ENCODE measurements at regions not wholly inside any gene's neighbourhood (a gene's known extent, or its start where the extent isn't known, plus 50 kb on each side); places are given as distances from the start of the nearest gene placed in this dataset.

- no peak for DNase-seq (ENCODE audit: low read depth)
Measured at GRCh38 chr13:85091631-85092234, 707.5 kb downstream of the SLITRK6 start.

- DNase-seq (ENCODE audit: low read depth) = no peak
Measured at GRCh38 chr13:85089186-85089585, 710.0 kb downstream of the SLITRK6 start.

GRCh38 chr13:85080691-85081090 lies 718.5 kb downstream of the SLITRK6 start:
- DNase-seq (ENCODE audit: low read depth) = no peak

DNA sequence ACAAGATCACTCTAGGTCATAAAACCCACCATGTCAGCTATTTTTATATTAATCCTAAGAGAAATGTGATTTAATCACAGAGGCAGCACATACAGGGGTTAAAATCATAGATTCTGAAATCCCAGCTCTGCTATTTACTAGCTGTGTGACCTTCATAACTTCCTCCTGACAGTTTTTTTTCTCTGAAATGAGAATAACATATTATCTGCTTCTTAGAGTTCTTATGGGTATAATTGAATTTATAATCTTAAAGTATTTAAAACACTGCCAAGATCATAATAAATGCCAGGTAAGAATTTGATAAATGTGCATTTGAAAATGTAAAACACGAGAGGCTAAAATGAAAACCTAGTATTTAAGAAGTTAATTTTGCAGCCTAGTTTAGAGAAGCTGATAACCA lies 722.9 kb downstream of the SLITRK6 start:
- no peak for DNase-seq (ENCODE audit: low read depth)

DNA sequence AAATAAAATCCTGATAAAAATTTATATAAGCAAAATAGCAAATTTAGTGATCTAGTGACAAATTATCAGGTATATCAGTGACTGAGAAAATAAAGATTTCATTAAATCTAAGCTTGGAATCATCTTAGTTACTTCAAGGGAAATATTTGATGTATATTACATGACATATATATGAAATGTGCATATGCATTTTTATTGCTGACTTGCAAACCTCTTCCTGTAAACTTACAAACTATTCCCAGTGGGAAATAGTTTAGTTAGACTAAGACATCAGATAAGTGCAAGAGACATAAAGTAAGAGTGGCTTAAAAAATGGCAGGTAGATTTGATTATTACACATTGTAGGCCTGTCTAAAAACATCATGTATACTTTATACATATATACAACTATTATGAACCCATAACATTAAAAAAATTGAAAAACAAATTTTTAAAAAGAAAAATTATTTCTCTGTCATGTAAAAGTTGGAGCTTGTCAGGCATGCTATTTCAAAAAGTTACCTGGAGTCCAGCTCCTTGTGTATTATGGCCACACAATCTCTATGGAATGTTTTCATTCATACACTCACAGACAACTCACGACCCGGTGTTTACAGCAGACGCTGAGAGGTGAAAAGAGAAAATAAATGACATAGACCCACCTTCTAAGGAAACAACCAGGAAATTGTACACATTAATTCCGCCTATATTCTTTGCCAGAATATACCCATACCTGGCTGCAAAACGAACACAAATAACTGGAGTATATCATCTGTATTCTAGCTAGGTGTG lies 724.5 kb downstream of the SLITRK6 start:
- DNase-seq (ENCODE audit: low read depth) = no peak

DNA sequence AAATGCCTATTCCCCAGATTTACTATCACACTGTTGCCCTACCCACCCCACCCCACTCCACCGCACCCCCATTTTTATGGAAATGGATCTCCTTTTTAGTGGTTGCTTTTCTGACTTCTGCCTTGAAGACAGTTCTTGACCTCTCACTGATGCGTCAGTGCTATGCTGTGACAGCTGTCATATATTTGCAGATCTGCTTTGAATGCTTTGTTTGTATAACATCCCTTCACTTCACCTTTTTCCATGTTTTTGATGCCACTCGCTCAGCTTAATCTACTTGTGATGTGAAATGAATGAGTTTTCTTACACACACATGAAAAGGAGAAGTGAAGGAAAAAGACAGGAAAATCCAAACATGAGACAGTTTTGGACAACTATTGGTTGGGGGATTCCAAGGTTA lies 731.0 kb downstream of the SLITRK6 start:
- no peak for DNase-seq (ENCODE audit: low read depth)

DNA sequence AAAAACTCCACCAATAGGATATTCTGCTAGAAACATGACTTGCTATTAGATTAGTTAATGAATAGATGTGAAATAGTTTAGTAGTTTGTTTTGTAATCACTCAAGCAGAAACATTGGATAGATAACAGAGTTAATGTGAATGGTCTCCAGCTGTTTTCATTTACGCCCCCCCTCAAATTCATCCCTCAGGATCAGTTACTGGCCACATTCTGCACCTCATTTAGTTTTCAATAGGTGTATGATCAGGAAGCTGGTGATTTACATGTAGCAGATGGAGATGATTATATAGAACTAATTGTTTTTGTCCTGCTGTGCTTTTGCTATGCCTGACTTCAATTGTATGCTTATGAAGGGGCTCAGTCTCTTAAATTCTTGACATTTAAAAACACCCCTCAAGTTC lies 759.0 kb downstream of the SLITRK6 start:
- DNase-seq (ENCODE audit: low read depth) = no peak

DNA sequence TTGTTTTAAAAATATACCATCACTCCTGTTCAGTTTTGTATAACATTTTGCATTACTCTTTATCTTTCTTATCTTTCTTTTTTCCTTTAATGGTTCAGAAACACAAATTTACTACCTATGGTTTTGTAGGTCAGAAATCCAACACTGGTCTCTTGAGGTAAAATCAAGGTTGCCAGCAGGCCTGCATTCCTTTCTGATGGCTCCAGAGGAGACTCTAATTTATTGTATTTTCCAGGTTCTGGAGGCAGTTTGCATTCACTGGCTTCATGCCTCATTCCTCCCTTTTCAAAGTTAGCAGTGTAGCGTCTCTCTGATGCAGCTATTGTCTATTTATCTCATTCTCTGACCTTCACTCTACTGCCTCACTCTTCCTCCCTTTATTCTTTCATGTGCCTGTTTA lies 767.4 kb downstream of the SLITRK6 start:
- no peak for DNase-seq (ENCODE audit: low read depth)

DNA sequence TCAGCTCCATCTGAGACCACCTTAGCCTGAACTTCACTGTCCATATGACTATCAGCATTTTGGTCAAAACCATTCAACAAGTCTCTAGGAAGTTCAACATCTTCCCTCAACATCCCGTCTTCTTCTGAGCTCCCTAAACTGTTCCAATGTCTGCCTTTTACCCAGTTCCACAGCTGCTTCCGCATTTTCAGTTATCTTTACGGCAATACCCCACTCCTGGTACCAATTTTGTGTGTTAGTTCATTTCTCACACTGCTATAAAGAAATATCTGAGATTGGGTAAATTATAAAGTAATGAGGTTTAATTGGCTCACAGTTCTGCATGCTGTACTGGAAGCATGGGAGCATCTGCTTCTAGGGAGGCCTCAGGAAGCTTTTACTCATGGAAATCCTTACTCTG lies 771.2 kb downstream of the SLITRK6 start:
- no peak for DNase-seq (ENCODE audit: low read depth)

DNA sequence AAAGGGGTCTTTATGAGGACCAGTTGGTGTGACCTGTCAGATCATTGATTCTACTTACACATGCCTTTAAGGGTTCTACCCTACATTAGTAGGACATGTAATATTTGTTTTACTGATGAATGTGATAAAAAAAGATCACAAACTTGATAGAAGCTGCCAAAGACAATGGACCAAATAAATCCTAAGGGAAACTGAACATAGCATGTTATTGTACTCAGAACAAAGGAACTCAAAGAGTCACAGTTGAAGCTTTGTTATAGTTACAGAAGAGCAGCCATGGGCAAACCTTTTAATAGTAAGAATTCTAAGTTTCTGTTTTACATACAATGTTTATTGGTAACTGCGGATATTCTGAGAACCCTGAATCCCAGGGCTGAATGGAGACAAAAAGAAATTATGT lies 780.1 kb downstream of the SLITRK6 start:
- DNase-seq (ENCODE audit: low read depth) = no peak

DNA sequence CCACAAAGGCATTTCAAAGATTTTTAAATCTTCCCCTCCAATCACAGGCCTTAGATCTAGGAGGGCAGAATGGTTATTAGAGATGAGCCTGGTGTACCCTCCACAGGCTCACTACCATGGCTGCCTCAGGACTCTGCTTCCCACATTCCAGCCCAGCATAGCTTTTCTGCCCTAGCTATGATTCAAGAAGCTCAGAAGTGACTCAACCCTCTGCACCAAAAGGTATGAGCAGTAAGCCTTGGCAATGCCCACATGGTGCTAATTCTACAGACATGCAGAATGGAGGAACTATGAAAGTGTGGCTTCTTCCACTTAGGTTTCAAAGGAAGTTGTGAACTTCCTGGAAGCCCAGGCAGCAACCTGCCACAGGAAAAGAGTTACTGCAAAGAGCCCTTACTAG lies 786.2 kb downstream of the SLITRK6 start:
- no peak for DNase-seq (ENCODE audit: low read depth)

DNA sequence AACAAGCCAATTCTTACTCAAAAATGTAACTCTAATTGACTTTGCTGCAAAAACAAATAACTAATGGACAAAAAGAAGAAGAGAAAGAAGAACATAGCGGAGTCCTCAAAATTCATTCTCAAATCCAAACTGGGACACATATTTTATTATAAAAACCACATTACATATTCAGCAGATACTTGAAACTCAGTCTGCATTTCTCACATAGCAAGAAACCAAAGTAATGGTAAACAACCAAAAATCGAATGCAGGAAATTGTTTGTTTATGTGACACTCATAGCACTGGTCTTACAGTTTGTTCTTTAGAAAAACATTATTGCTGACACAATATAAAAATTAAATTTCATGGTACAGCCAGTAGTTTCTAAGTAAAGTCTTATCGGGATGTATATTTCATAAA lies 789.8 kb downstream of the SLITRK6 start:
- no peak for DNase-seq (ENCODE audit: low read depth)

GRCh38 chr13:84999252-84999651 lies 800.0 kb downstream of the SLITRK6 start:
- DNase-seq (ENCODE audit: low read depth) = no peak

- no peak for DNase-seq (ENCODE audit: low read depth)
Measured at GRCh38 chr13:84998681-84999080, 800.5 kb downstream of the SLITRK6 start.

DNA sequence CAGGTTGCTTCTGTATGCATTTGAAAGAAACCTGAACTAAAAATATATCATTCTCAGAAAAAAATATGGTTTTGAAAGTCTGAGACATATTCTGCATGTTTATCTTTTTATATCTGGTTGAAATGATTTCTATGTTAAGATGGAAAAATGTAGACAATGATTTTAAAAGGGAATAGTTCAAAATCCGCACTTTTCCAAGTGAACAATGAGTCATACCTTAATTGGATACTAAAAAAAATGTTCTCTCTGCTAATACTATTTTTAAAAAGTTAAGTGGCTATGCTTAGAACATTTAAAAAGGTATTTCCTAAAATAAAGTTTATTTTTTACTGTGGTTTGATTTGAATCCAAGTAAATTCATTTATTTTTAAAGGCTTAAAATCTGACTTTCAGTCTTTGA lies 801.4 kb downstream of the SLITRK6 start:
- no peak for DNase-seq (ENCODE audit: low read depth)

- DNase-seq (ENCODE audit: low read depth) = no peak
Measured at GRCh38 chr13:84994582-84994981, 804.6 kb downstream of the SLITRK6 start.

DNA sequence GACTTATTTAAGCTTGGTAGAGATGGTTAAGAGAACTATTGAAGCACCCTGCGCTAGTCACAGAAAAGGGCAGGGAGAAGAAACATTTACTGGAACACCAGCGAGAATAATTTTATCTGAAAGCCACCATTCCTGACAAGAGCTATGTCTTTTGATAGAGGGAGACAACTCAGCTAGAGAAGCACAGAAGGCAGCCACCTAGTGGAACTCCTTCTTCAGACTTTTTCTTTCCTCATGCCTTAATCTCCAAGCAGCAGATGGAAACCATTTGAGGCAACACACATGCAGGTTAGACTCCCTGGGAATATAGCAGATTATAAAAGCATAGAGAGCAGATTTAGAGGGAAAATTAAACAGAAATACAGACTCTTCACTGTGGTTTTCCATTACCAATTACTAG lies 813.4 kb downstream of the SLITRK6 start:
- no peak for DNase-seq (ENCODE audit: low read depth)

DNA sequence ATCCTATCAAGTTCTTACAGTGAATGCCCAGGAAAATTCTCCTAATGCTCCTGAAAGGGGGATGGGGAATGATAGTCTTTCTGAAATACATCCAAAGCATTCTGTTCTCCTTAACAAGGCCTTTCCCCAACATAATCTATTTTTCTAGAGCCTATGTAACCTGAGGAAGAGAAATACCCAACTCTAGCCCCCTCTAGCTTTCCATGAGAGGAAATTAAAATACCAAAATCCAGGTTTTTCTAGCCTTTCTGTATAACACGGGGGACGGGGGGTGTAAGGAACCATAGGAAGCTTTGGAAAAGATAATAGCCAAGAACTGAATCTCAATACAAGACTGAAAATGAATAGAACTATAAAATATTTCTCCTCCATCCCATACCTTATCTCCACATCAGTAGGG lies 815.9 kb downstream of the SLITRK6 start:
- no peak for DNase-seq (ENCODE audit: low read depth)

GRCh38 chr13:84980571-84980970 lies 818.6 kb downstream of the SLITRK6 start:
- DNase-seq (ENCODE audit: low read depth) = no peak

DNA sequence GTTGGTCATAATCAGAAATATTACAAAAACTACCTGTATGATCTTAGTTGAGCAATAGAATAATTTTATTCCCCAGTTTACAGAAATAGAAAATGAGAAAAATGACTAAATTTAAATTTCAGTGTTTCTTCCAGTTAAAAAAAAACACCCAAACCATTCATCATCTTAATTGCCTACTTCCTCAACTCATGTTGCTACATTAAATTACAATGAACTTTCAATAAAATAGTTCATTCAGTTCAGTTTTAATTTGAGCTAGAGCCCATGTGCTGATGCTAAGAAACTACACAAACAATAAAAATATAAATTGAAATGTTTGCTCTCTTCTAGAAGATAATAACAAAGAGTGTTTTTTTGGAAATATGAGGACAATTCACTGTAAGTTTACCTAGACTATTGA lies 820.4 kb downstream of the SLITRK6 start:
- DNase-seq (ENCODE audit: low read depth) = no peak

DNA sequence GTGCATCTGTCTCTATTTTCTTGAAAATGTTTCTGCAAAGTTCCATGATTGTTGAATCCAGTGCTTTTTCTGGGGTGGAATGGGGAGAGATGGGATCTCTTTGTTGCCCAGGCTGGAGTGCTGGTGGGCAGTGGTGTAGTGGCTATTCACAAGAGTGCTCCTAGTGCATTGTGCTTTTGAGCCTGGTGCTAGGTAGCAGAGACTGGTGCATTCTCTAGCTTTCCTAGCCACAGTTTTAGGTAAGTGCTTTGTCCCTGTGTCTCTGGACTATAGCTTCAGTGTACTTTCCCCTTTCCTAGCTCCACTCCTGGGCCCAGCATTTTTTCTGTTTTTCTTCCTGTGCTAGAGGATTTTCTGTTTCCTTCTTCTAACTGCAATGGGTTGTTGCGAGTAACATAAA lies 825.6 kb downstream of the SLITRK6 start:
- no peak for DNase-seq (ENCODE audit: low read depth)

GRCh38 chr13:84972907-84973306 lies 826.3 kb downstream of the SLITRK6 start:
- DNase-seq (ENCODE audit: low read depth) = no peak

- DNase-seq (ENCODE audit: low read depth) = no peak
Measured at GRCh38 chr13:84962849-84963248, 836.4 kb downstream of the SLITRK6 start.

GRCh38 chr13:84962141-84962750 lies 837.0 kb downstream of the SLITRK6 start:
- no peak for DNase-seq (ENCODE audit: low read depth)

Data from activated T-helper 1 cell treated with Interleukin-2 at 50 U/mL for 16 hours (primary cell).